IgD-negative memory B cell (primary cell): ENCODE measurements at regions not wholly inside any gene's neighbourhood (a gene's known extent, or its start where the extent isn't known, plus 50 kb on each side); places are given as distances from the start of the nearest gene placed in this dataset.
A peak's percentile ranks its signal among the peaks of the same experiment; 100 is the strongest.

Source experiments
- H3K27ac Mint-ChIP-seq, 3 donors: one replicate each; pipeline ENCODE4 v1.8.0; 2020 to 2022; ENCODE audit warnings: mild to moderate bottlenecking in 3 of 3, mixed read lengths in 3 of 3, moderate library complexity in 1 of 3
- H3K27me3 Mint-ChIP-seq: one replicate; pipeline ENCODE4 v1.8.0; 2021; ENCODE audit warnings: mixed read lengths
- H3K36me3 Mint-ChIP-seq: one replicate; pipeline ENCODE4 v1.8.0; 2020; ENCODE audit warnings: mild to moderate bottlenecking, mixed read lengths
- H3K4me1 Mint-ChIP-seq, 3 donors: one replicate each; pipeline ENCODE4 v1.8.0; 2020 to 2022; ENCODE audit warnings: mixed read lengths in 3 of 3, mild to moderate bottlenecking in 1 of 3
- H3K4me3 Mint-ChIP-seq, 4 donors: one replicate each; pipeline ENCODE4 v1.8.0; 2020 to 2022; ENCODE audit warnings: mild to moderate bottlenecking in 4 of 4, mixed read lengths in 4 of 4, moderate library complexity in 3 of 4
- H3K9me3 Mint-ChIP-seq, 3 donors: one replicate each; pipeline ENCODE4 v1.8.0; 2020 to 2021; ENCODE audit warnings: mixed read lengths in 3 of 3, mild to moderate bottlenecking in 1 of 3

DNA sequence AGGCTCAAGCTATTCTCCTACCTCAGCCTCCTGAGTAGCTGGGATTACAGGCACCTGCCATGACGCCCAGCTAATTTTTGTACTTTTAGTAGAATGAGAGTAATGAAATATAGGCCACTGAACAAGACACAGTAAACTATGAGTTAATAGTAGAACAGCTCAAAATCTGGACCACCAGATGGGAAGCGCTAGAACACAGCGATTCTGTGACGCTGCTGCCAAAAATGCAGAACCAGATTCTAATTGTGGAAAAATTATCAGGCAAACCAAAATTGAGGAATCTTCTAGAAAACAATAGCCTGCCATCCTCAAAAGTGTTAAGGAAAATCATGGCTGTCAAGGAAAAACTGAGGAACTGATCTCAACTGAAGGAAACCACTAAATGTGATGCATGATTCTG lies 111.4 kb upstream of the TIAM1 start:
- Mint-ChIP-seq H3K9me3 (peaks cover 0 to 5% (median 3%) of the 10 kb centered on the region in 3 donors), H3K4me1 (peaks cover 0 to 5% (median 1%) of the 10 kb centered on the region in 3 donors), H3K27ac (peak overlapping the region in 1 of 3 donors; percentile 7), H3K4me3 (no peak overlapping the region), H3K27me3 (no peaks in the 10 kb centered on the region), H3K36me3 (peaks cover 3% of the 10 kb centered on the region)

DNA sequence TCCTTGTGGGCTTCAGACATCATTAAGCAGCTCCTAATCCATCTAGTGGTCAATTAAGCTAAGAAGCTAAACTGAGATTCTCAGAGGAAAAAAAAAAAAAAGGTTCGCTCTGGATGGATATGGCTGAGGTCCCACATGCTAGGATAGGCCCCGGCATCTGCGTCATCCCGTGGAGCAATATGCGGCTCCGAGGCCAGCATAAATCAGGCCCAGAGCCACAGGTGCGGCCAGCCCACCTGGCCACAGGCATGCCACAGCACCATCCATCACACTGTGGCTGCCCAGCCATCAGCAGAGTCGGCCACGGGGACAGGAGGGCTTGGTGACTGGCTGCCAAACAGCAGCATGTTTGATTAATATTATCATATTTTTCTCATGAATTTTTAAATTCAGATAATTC lies 106.9 kb upstream of the TIAM1 start:
- H3K27ac Mint-ChIP-seq = no peak overlapping the region
- H3K9me3 Mint-ChIP-seq = peaks cover 0 to 5% (median 3%) of the 10 kb centered on the region in 3 donors
- no peak overlapping the region for H3K4me3 Mint-ChIP-seq
- H3K27me3 Mint-ChIP-seq = no peaks in the 10 kb centered on the region
- H3K36me3 Mint-ChIP-seq = peaks cover 3% of the 10 kb centered on the region
- H3K4me1 Mint-ChIP-seq = peaks cover 0 to 8% (median 4%) of the 10 kb centered on the region in 3 donors

DNA sequence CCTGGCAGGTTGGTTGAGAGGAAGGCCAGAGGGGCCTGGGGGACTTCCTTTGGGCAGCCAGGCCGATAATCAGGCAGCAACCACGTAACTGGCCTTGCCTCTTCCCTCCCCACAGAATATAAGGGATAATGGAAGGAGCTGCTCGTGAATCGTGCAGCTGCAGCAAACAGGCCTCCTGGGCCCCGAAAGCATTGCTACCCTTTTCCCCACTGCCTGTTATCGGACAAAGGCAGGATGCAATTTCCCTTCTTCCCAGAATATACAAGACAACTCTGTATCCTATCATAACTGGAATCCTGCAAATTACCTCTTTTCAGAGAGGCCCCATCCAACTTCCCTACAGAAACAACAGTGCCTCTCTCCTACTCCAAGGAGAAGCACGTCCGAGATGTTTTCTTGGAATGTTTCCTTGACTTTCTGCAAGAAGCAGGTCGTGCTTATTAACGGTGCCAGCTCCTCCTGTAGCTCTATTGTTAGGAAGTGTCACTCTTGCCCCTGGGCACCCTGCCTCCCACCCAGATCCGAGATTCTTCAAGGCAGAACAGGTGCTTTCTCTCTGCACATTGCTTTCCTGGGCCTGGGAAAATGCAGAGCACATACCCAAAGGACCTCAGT lies 106.0 kb upstream of the TIAM1 start:
- peaks cover 0 to 5% (median 3%) of the 10 kb centered on the region in 3 donors for H3K9me3 Mint-ChIP-seq
- no peaks in the 10 kb centered on the region for H3K27me3 Mint-ChIP-seq
- H3K27ac Mint-ChIP-seq = no peak overlapping the region
- H3K4me1 Mint-ChIP-seq = peaks cover 0 to 8% (median 5%) of the 10 kb centered on the region in 3 donors
- no peak overlapping the region for H3K4me3 Mint-ChIP-seq
- H3K36me3 Mint-ChIP-seq = peaks cover 3% of the 10 kb centered on the region

DNA sequence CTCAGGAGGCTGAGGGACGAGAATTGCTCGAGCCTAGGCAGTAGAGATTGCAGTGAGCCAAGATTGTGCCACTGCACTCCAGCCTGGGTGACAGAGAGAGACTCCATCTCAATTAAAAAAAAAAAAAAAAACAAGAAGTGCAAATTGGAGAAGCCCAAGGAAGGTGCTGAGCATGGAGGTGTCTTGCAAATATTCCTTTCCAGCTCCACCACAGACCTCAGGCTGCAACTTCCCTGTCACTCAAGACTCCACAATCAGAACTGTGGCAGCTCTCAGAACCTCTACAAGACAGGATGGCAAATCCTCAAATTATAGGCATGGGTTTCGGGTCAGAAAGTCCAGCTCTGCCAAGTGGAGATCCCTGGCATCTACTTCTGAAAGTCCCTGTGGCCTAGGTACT lies 104.4 kb upstream of the TIAM1 start:
- Mint-ChIP-seq H3K36me3 (peaks cover 3% of the 10 kb centered on the region), H3K4me1 (peaks cover 0 to 6% (median 5%) of the 10 kb centered on the region in 3 donors), H3K27me3 (peaks cover under 1% of the 10 kb centered on the region), H3K4me3 (no peak overlapping the region), H3K9me3 (peaks cover 0 to 3% (median 0%) of the 10 kb centered on the region in 3 donors), H3K27ac (no peak overlapping the region)

DNA sequence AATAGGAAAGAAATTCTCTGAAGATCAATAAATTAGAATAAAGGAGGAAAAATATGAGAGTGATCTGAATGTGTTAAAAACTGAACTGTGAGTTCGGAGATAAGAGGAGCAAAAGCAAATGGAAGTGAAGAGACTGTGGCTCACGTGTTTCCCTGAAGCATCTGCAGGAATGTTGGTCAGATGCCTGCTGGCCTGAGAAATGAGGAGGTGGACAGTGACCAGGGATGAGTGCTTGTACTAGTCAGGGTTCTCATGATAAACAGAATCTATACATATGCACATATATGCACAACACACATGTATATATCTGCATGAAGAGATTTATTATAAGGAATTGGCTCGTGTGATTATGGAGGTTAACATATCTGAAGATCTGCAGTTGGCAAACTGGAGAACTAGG lies 103.4 kb upstream of the TIAM1 start:
- no peaks in the 10 kb centered on the region for H3K9me3 Mint-ChIP-seq
- H3K36me3 Mint-ChIP-seq = no peaks in the 10 kb centered on the region
- H3K4me1 Mint-ChIP-seq = peaks cover 0 to 7% (median 4%) of the 10 kb centered on the region in 3 donors
- H3K27ac Mint-ChIP-seq = no peak overlapping the region
- peaks cover 2% of the 10 kb centered on the region for H3K27me3 Mint-ChIP-seq
- H3K4me3 Mint-ChIP-seq = no peak overlapping the region

DNA sequence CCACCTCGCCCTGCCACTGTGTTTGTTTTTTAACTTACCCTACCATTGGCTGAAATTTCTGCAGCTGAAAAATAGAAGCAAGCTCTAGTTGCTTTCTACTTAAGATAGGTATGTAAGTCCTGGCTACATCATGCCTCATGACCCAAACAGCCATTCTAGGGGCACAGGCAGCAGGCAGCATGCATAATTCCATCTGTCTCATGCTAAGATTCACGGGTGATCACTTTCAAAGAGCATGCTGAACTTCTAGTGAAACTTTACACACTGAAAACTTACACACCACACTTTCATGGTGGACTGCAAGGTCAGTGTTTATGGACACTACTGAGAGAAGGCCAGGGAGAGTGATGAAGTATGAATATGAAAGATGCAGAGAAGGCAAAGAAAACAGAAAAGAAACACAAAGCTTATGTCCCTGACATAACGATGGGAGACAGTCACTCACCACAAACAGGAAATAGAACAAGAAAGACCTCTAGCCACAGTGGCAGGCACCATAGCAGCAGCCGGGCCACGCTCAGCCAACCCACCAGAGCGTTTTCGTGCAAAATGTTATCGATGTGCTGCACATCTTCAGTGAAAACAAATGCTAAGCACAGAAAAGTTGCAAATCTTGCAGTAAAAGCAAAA lies 102.3 kb upstream of the TIAM1 start:
- Mint-ChIP-seq H3K4me3 (no peak overlapping the region), H3K4me1 (peaks cover 0 to 10% (median 4%) of the 10 kb centered on the region in 3 donors), H3K36me3 (no peaks in the 10 kb centered on the region), H3K9me3 (peaks cover 0 to 3% (median 1%) of the 10 kb centered on the region in 3 donors), H3K27ac (peak overlapping the region in 1 of 3 donors; percentile 15), H3K27me3 (peaks cover 2% of the 10 kb centered on the region)

DNA sequence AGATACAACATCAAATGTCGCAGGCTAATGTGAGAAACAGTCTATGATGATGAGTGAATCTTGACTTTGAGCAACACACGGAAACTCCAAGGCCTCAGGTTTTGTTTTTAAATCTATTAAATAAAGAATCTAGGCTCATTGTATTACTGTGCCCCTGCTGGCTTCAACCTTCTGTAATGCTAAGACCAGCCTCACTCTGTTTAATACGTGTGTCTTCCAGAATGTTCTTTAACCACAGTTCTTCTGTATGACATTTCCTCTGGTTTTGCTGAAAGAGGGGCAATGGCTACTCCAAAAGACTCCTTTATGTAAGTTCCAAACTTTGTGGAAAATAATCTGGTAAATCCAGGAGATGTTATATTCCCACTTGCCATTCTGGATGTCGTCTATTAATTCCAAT lies 101.1 kb upstream of the TIAM1 start:
- Mint-ChIP-seq H3K27me3 (peaks cover 2% of the 10 kb centered on the region), H3K27ac (no peak overlapping the region), H3K4me1 (peaks cover 0 to 10% (median 4%) of the 10 kb centered on the region in 3 donors), H3K9me3 (peaks cover 5 to 12% (median 5%) of the 10 kb centered on the region in 3 donors), H3K36me3 (no peaks in the 10 kb centered on the region), H3K4me3 (no peak overlapping the region)

DNA sequence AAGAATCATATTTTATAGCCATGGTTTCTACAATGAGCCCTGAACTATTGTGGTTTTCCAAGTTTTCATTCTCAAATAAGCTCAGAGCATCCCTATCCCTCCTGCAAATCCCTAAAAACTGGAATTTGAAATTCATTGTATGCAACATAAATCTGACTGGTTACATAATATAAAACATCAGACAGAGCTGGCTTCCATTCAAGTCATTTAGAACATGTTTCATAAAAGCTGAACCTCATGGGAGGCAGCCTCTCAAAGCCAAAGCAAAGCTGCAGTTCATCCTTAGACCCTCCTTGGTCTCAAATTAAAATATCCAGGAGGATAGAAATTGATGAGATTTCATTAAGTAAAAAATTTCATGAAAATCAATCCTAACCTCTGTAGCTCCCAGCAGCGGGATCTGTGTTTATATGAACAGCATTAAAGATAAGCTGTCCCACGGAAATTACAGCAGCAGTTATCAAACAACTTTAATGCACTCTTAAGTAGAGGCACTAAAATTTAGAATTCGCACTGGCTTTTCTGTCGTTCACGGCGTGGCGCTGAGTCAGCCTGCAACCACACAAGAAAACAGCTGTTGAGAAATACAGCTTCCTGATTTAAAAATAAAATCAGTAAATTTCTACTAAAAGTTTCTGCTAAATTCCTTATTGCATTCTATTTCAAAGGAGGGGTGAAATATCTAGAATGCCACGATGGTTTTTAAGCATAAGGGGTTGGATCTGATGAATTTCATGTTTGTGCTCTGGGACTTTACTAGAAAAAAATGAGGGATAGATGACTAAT lies 99.9 kb upstream of the TIAM1 start:
- H3K36me3 Mint-ChIP-seq = no peaks in the 10 kb centered on the region
- no peak overlapping the region for H3K4me3 Mint-ChIP-seq
- H3K9me3 Mint-ChIP-seq = peaks cover 8 to 14% (median 8%) of the 10 kb centered on the region in 3 donors
- H3K4me1 Mint-ChIP-seq = peaks cover 0 to 10% (median 4%) of the 10 kb centered on the region in 3 donors
- H3K27ac Mint-ChIP-seq = no peak overlapping the region
- peaks cover 2% of the 10 kb centered on the region for H3K27me3 Mint-ChIP-seq

DNA sequence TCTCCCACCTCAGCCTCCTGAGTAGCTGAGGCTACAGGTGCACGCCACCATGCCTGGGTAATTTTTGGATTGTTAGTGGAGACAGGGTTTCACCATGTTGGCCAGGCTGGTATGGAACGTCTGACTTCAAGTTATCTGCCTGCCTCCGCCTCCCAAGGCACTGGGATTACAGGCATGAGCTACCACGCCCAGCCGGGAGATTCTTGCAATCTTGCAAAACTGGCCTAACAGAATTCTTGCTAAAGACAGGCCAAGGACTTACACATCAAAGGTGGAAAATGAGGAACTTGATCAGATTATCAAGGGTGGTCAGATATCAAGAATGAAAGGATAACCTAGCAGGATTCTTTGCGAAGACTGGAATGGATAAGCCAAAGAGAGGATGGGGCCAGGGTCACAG lies 98.3 kb upstream of the TIAM1 start:
- H3K36me3 Mint-ChIP-seq = peaks cover 3% of the 10 kb centered on the region
- no peak overlapping the region for H3K27ac Mint-ChIP-seq
- H3K4me3 Mint-ChIP-seq = no peak overlapping the region
- H3K9me3 Mint-ChIP-seq = peaks cover 9 to 14% (median 10%) of the 10 kb centered on the region in 3 donors
- H3K4me1 Mint-ChIP-seq = peaks cover 0 to 10% (median 4%) of the 10 kb centered on the region in 3 donors
- peaks cover 4% of the 10 kb centered on the region for H3K27me3 Mint-ChIP-seq

DNA sequence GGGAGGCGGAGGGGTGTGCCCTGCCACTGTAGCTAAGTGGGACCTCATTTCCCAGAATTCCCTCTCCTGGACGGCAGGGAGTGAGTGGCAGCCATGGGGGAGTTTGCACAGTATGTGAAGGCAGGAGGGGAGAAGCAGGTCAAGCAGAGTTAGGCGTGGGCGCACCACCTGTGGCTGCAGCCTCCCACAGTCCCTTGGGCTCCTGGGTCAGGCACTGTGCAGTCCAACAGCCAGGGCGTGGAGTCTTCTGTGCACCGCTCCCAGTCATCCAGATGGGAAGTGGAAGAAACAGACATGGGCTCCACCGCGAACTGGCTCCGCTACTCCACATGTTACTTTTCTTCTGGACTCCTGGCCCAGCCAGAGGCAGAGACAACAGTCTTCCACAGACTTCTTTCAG lies 85.4 kb upstream of the TIAM1 start:
- no peaks in the 10 kb centered on the region for H3K36me3 Mint-ChIP-seq
- H3K9me3 Mint-ChIP-seq = peaks cover 0 to under 1% (median 0%) of the 10 kb centered on the region in 3 donors
- H3K27me3 Mint-ChIP-seq = no peaks in the 10 kb centered on the region
- peak overlapping the region in 1 of 4 donors; percentile 58 for H3K4me3 Mint-ChIP-seq
- H3K27ac Mint-ChIP-seq = no peak overlapping the region
- peaks cover 0 to 4% (median 2%) of the 10 kb centered on the region in 3 donors for H3K4me1 Mint-ChIP-seq

DNA sequence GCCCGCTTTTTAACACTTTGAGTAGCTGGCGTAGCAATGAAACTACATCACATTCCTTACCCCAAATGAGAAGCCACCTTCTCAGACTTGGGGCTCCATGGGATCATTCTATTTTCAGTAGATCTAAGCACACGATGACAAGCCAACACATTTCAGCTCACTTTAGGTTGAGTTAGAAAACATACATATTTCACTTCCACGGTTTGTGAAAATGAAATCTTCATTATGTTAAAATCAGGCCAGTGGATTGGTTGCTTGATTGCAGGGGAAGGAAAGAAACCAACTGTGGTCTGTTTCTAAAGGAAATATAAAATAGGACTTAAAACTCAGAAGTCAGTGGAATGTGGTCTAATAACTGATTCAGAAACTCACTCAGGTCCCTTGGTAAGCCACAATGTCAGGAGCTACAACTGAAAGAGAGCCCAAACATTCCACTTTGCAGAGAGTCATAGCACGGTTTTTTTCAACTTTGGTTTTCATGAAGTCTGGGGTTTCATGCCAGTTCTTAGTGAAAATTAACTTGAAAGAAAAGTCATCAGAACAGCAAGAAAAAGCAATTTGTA lies 82.3 kb upstream of the TIAM1 start:
- peaks cover 0 to 4% (median 0%) of the 10 kb centered on the region in 3 donors for H3K9me3 Mint-ChIP-seq
- peaks cover 0 to 4% (median 2%) of the 10 kb centered on the region in 3 donors for H3K4me1 Mint-ChIP-seq
- H3K27ac Mint-ChIP-seq = no peak overlapping the region
- H3K27me3 Mint-ChIP-seq = no peaks in the 10 kb centered on the region
- H3K36me3 Mint-ChIP-seq = no peaks in the 10 kb centered on the region
- no peak overlapping the region for H3K4me3 Mint-ChIP-seq

DNA sequence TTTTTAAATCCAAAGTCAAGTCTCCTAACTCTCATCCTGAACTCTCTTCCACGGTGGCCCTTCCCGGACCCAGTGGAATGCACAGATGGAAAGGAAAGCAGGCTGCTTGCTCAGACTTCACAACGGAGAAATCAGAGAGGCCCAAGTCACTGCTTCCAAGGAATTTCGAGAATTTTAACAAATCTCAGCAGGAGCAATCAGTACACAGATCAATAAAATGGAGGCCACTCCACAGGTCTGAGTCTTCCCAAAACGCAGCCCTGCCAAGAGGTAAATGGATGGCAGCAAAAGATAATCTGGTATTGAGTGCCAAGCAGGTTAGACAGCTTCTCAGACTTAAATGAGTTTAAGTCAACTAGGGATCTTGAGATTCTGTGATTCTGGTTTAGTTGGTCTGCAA lies 81.1 kb upstream of the TIAM1 start:
- H3K9me3 Mint-ChIP-seq = peaks cover 0 to 4% (median 0%) of the 10 kb centered on the region in 3 donors
- no peak overlapping the region for H3K4me3 Mint-ChIP-seq
- H3K27me3 Mint-ChIP-seq = no peaks in the 10 kb centered on the region
- H3K4me1 Mint-ChIP-seq = peaks cover 0 to 2% (median 2%) of the 10 kb centered on the region in 3 donors
- H3K36me3 Mint-ChIP-seq = no peaks in the 10 kb centered on the region
- no peak overlapping the region for H3K27ac Mint-ChIP-seq

DNA sequence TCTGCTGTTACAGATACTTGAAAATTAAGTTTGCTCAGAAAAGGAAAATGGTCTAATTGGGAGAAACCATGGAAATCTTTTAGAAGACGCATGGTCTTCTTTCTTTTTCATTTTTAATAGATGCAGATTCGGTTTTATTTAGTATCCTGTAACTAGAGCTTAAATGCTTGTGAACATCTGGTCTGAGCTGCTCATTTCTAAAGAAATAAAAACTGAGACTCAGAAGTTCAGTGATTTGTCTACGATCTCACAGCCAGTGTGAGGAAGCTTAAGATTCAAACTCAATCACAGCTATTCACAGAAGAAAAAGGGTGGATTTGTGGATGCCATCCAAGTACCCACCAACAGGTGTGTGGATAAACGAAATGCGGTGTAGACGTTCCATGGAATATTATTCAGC lies 80.0 kb upstream of the TIAM1 start:
- Mint-ChIP-seq H3K36me3 (no peaks in the 10 kb centered on the region), H3K9me3 (peaks cover 0 to 4% (median 2%) of the 10 kb centered on the region in 3 donors), H3K27ac (no peak overlapping the region), H3K27me3 (no peaks in the 10 kb centered on the region), H3K4me3 (no peak overlapping the region), H3K4me1 (no peaks in the 10 kb centered on the region)

DNA sequence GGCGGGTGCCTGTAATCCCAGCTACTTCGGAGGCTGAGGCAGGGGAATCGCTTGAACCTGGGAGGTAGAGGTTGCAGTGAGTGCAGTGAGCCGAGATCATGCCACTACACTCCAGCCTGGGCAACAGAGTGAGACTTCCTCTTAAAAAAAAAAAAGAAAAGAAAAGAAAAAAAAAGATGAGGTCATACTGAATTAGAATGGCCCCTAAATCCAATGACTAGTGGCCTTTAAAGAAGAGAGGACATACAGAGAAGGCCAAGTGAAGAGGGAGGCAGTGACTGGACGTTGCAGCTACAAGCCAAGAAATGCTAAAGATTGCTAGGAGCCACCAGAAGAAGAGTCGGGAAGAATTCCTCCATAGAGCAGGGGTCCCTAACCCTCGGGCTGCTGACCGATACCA lies 76.9 kb upstream of the TIAM1 start:
- H3K27ac Mint-ChIP-seq = no peak overlapping the region
- no peaks in the 10 kb centered on the region for H3K27me3 Mint-ChIP-seq
- H3K9me3 Mint-ChIP-seq = peaks cover 4 to 9% (median 7%) of the 10 kb centered on the region in 3 donors
- H3K4me1 Mint-ChIP-seq = no peaks in the 10 kb centered on the region
- H3K36me3 Mint-ChIP-seq = no peaks in the 10 kb centered on the region
- no peak overlapping the region for H3K4me3 Mint-ChIP-seq

DNA sequence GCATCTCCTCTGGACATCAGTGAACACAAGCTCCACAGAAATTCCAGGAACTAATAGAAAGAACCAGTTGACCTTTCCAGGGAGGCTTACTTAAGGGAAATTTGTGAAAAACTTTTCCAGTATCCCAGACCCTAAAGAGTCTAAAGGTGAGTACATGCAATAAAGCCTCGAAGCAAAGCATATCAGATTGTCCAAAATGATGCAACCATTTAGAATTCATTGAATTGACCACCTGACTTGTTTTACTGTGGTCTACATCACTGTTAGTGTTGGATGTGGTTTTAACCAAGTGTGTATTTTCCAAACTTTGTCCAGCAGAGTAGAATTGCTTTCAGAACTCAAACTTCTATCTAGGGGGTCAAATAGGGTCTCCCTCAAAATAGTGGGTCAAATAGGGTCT lies 76.3 kb upstream of the TIAM1 start:
- Mint-ChIP-seq H3K4me1 (no peaks in the 10 kb centered on the region), H3K36me3 (no peaks in the 10 kb centered on the region), H3K27ac (no peak overlapping the region), H3K9me3 (peaks cover 4 to 9% (median 7%) of the 10 kb centered on the region in 3 donors), H3K27me3 (no peaks in the 10 kb centered on the region), H3K4me3 (no peak overlapping the region)
